ENCODE measurements at regions not wholly inside any gene's neighbourhood (a gene's known extent, or its start where the extent isn't known, plus 50 kb on each side); places are given as distances from the start of the nearest gene placed in this dataset.

GRCh38 chr12:94815958-94816357 lies 165.6 kb upstream of the TMCC3 start:
- DNase-seq (ENCODE audit: low spot score), result no peak

GRCh38 chr12:94815450-94815849 lies 165.1 kb upstream of the TMCC3 start:
- DNase-seq (ENCODE audit: low spot score), result no peak

- no peak for DNase-seq (ENCODE audit: low spot score)
These were observed 163.0 kb upstream of the TMCC3 start for GRCh38 chr12:94813314-94813713.

GRCh38 chr12:94812345-94812744 lies 162.0 kb upstream of the TMCC3 start:
- no peak for DNase-seq (ENCODE audit: low spot score)

- DNase-seq (ENCODE audit: low spot score), result no peak
These were observed 161.3 kb upstream of the TMCC3 start for GRCh38 chr12:94811611-94812010.

GRCh38 chr12:94807951-94808350 lies 157.6 kb upstream of the TMCC3 start:
- no peak for DNase-seq (ENCODE audit: low spot score)

GRCh38 chr12:94806617-94807016 lies 156.3 kb upstream of the TMCC3 start:
- no peak for DNase-seq (ENCODE audit: low spot score)

GRCh38 chr12:94805749-94806529 lies 155.6 kb upstream of the TMCC3 start:
- no peak for DNase-seq (ENCODE audit: low spot score)

GRCh38 chr12:94803939-94804338 lies 153.6 kb upstream of the TMCC3 start:
- no peak for DNase-seq (ENCODE audit: low spot score)

- no peak for DNase-seq (ENCODE audit: low spot score)
These were observed 152.4 kb upstream of the TMCC3 start for GRCh38 chr12:94802796-94803195.

- DNase-seq (ENCODE audit: low spot score), result no peak
These were observed 151.4 kb upstream of the TMCC3 start for GRCh38 chr12:94801745-94802144.

GRCh38 chr12:94799136-94799535 lies 148.8 kb upstream of the TMCC3 start:
- no peak for DNase-seq (ENCODE audit: low spot score)

- DNase-seq (ENCODE audit: low spot score), result no peak
These were observed 147.8 kb upstream of the TMCC3 start for GRCh38 chr12:94798113-94798512.

GRCh38 chr12:94795520-94795919 lies 145.2 kb upstream of the TMCC3 start:
- no peak for DNase-seq (ENCODE audit: low spot score)

GRCh38 chr12:94795044-94795443 lies 144.7 kb upstream of the TMCC3 start:
- DNase-seq (ENCODE audit: low spot score), result no peak

GRCh38 chr12:94793191-94793595 lies 142.8 kb upstream of the TMCC3 start:
- no peak for DNase-seq (ENCODE audit: low spot score)

GRCh38 chr12:94792693-94793092 lies 142.3 kb upstream of the TMCC3 start:
- no peak for DNase-seq (ENCODE audit: low spot score)

GRCh38 chr12:94791933-94792332 lies 141.6 kb upstream of the TMCC3 start:
- no peak for DNase-seq (ENCODE audit: low spot score)

GRCh38 chr12:94790825-94791224 lies 140.5 kb upstream of the TMCC3 start:
- DNase-seq (ENCODE audit: low spot score), result no peak

- no peak for DNase-seq (ENCODE audit: low spot score)
These were observed 140.0 kb upstream of the TMCC3 start for GRCh38 chr12:94790370-94790769.

- no peak for DNase-seq (ENCODE audit: low spot score)
These were observed 139.3 kb upstream of the TMCC3 start for GRCh38 chr12:94789510-94790225.

- no peak for DNase-seq (ENCODE audit: low spot score)
These were observed 137.9 kb upstream of the TMCC3 start for GRCh38 chr12:94788298-94788697.

- no peak for DNase-seq (ENCODE audit: low spot score)
These were observed 136.5 kb upstream of the TMCC3 start for GRCh38 chr12:94786906-94787305.

GRCh38 chr12:94783862-94784261 lies 133.5 kb upstream of the TMCC3 start:
- DNase-seq (ENCODE audit: low spot score), result no peak

All from D341Med (cell line).